Progenitor cell of endocrine pancreas (in vitro differentiated cells): ENCODE measurements at regions not wholly inside any gene's neighbourhood (a gene's known extent, or its start where the extent isn't known, plus 50 kb on each side); places are given as distances from the start of the nearest gene placed in this dataset.
"Not testable (repeated sequence)": the region's sequence is repeated elsewhere in the genome, so short reads cannot be mapped to it uniquely, and the experiment has no call there.

Experiments used
- DNase-seq: peaks from one replicate; pipeline ENCODE4 v3.0.0; 2021; ENCODE audit warnings: low spot score; ENCODE audit not compliant: unreplicated experiment
- H3K27ac Mint-ChIP-seq: 2 replicates; pipeline ENCODE4 v1.8.0; 2021; ENCODE audit warnings: mild to moderate bottlenecking, moderate library complexity, mixed read lengths
- H3K27me3 Mint-ChIP-seq: 2 replicates; pipeline ENCODE4 v1.8.0; 2021; ENCODE audit warnings: mixed read lengths
- H3K36me3 Mint-ChIP-seq: 2 replicates; pipeline ENCODE4 v1.8.0; 2022; ENCODE audit warnings: mixed read lengths; ENCODE audit not compliant: insufficient read depth
- H3K4me1 Mint-ChIP-seq: 2 replicates; pipeline ENCODE4 v1.8.0; 2021; ENCODE audit warnings: low read depth, mixed read lengths
- H3K4me3 Mint-ChIP-seq: 2 replicates; pipeline ENCODE4 v1.8.0; 2021; ENCODE audit warnings: low read depth, mild to moderate bottlenecking, moderate library complexity, mixed read lengths
- H3K9me3 Mint-ChIP-seq: 2 replicates; pipeline ENCODE4 v1.8.0; 2021; ENCODE audit warnings: low read depth, mixed read lengths
- TF ChIP-seq, protein P1 (sequence below): fragments of 200-600 bp; sonication (generic); IDR thresholded peaks from one replicate; pipeline ENCODE4 v1.5.0; 2021; ENCODE audit warnings: antibody characterized with exemption, mild to moderate bottlenecking; ENCODE audit not compliant: unreplicated experiment

DNA sequence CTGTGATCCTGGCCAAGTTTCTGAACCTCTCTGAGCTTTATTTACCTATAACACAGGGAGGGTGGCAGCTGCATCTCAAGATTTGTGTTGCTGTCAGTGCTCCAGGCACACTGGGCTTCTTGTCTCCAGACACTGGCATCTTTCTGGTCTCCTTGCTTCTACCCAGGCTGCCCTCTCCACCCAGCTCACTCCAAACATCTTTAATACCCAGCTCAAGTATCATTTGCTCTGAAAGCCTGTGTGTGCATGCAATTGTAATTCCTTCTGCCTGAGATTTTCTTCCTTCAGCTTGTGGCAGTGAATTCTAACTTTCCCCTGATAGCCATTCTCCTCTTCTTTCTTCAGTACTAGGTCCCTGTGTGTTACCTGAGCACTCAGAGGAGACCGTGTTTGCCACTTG is 50.7 kb upstream of the USP7 start:
- H3K4me1 Mint-ChIP-seq, result no peaks in the 10 kb centered on the region
- TF ChIP-seq, protein P1, sequence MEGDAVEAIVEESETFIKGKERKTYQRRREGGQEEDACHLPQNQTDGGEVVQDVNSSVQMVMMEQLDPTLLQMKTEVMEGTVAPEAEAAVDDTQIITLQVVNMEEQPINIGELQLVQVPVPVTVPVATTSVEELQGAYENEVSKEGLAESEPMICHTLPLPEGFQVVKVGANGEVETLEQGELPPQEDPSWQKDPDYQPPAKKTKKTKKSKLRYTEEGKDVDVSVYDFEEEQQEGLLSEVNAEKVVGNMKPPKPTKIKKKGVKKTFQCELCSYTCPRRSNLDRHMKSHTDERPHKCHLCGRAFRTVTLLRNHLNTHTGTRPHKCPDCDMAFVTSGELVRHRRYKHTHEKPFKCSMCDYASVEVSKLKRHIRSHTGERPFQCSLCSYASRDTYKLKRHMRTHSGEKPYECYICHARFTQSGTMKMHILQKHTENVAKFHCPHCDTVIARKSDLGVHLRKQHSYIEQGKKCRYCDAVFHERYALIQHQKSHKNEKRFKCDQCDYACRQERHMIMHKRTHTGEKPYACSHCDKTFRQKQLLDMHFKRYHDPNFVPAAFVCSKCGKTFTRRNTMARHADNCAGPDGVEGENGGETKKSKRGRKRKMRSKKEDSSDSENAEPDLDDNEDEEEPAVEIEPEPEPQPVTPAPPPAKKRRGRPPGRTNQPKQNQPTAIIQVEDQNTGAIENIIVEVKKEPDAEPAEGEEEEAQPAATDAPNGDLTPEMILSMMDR, result no peak
- H3K27me3 Mint-ChIP-seq, result peaks cover 9% of the 10 kb centered on the region
- peaks cover 3% of the 10 kb centered on the region for H3K36me3 Mint-ChIP-seq
- H3K27ac Mint-ChIP-seq, result no peak overlapping the region
- peaks cover 5% of the 10 kb centered on the region for H3K9me3 Mint-ChIP-seq
- DNase-seq, result no peak
- no peak overlapping the region for H3K4me3 Mint-ChIP-seq

DNA sequence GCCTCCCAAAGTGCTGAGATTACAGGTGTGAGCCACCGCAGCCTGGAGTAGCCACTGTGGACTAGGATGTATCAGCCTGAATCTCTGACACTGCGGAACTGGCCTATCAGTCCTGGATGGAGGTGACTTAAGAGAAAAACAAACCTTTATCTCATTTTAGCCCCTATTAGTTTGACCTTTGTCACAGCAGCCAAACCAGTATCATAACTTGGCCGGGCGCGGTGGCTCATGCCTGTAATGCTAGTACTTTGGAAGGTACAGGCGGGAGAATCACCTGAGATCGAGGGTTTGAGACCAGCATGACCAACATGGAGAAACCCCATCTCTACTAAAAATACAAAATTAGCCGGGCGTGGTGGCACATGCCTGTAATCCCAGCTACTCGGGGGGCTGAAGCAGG is 51.8 kb upstream of the USP7 start:
- Mint-ChIP-seq H3K27me3 (peaks cover 7% of the 10 kb centered on the region), H3K4me1 (no peaks in the 10 kb centered on the region), H3K36me3 (peaks cover 3% of the 10 kb centered on the region), H3K4me3 (no peak overlapping the region), H3K9me3 (peaks cover 5% of the 10 kb centered on the region), H3K27ac (no peak overlapping the region)
- no peak for DNase-seq
- TF ChIP-seq, protein P1, result no peak

DNA sequence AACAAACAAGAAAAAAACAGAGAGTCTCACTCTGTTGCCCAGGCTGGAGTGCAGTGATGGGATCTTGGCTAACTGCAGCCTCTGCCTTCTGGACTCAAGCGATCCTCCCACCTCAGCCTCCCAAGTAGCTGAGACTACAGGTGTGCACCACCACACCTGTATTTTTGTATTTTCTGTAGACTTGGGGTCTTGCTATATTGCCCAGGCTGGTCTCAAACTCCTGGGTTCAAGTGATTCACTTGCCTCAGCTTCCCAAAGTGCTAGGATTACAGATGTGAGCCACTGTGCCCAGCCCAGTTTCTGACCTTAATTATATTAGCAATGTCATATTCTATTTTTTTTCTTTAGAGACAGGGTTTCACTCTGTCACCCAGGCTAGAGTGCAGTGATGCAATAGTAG is 52.3 kb upstream of the USP7 start:
- not testable (repeated sequence) for H3K9me3 Mint-ChIP-seq, H3K4me1 Mint-ChIP-seq, H3K27me3 Mint-ChIP-seq, H3K4me3 Mint-ChIP-seq, DNase-seq, H3K36me3 Mint-ChIP-seq, H3K27ac Mint-ChIP-seq

DNA sequence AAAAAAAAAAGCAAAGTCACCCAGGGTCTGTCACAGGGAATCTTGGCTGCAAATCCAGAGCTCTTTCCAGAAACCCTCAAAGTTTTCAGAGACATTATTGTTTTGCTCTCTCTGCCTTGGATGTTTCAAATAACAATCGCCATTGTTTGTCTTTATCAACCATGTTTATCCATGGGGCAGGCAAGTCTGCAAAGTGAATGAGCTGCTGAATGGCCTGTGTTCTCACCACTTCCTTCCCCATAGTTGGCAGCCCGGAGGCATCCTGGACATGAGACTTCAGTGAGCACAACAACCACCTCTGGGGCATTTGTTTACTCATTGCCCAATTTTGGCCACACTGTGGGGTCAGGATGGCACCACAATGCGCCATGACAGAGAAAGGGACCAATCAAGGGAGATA is 53.1 kb upstream of the USP7 start:
- DNase-seq, result no peak
- no peaks in the 10 kb centered on the region for H3K4me1 Mint-ChIP-seq
- H3K27me3 Mint-ChIP-seq, result peaks cover 6% of the 10 kb centered on the region
- H3K27ac Mint-ChIP-seq, result no peak overlapping the region
- H3K4me3 Mint-ChIP-seq, result no peak overlapping the region
- TF ChIP-seq, protein P1, result no peak
- H3K36me3 Mint-ChIP-seq, result peaks cover 3% of the 10 kb centered on the region
- H3K9me3 Mint-ChIP-seq, result peaks cover 5% of the 10 kb centered on the region

DNA sequence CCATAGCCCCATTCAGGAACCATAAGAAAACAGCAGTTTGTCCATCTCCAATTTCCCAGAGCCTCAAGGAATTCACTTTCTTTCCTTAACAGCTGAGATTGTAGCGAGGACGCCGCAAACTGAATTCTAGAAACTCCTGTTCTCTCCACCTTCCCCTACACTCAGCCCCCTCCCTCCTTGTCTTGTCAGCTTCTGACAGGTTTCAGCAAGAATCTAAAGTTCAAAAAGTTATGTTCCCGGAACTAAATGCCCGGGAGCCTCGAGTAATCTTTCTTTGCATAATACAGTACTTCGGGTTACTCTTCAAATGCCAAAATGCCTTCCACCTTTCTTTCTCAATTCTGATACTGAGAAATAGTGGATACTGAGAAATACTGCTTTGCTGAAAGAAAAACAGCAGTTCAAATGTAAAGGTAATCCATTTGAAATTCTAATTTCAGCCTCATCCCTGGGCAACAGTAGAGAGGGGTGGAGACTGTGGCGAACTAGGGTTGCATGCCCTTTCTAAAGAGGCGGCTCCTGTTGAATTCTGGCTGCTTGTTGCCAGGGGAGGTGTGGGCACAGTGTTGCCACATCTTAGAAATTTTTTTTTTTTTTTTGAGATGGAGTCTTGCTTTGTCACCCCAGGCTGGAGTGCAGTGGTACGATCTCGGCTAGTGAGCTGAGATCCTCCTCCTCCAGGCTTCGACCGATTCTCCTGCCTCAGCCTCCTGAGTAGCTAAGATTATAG is 63.5 kb upstream of the USP7 start:
- H3K4me3 Mint-ChIP-seq, result no peak overlapping the region
- H3K36me3 Mint-ChIP-seq, result no peaks in the 10 kb centered on the region
- H3K27ac Mint-ChIP-seq, result no peak overlapping the region
- TF ChIP-seq, protein P1, result no peak
- no peaks in the 10 kb centered on the region for H3K4me1 Mint-ChIP-seq
- no peak for DNase-seq
- H3K27me3 Mint-ChIP-seq, result no peaks in the 10 kb centered on the region
- no peaks in the 10 kb centered on the region for H3K9me3 Mint-ChIP-seq

DNA sequence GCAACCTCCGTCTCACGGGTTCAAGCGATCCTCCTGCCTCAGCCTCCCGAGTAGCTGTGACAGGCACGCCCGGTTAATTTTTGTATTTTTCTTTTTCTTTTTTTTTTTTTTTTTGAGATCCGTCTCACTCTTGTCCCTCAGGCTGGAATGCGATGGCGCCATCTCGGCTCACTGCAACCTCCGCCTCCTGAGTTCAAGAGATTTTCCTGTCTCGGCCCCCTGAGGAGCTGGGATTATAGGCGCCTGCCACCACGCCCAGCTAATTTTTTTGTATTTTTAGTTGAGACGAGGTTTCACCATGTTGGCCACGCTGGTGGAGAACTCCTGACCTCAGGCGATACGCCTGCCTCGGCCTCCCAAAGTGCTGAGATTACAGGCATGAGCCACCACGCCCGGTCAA is 63.0 kb upstream of the HAPSTR1 start:
- not testable (repeated sequence) for H3K4me3 Mint-ChIP-seq

More for the DNA sequence above, 63.0 kb upstream of the HAPSTR1 start:
- not testable (repeated sequence) for H3K27me3 Mint-ChIP-seq, H3K4me1 Mint-ChIP-seq, H3K9me3 Mint-ChIP-seq, H3K36me3 Mint-ChIP-seq, H3K27ac Mint-ChIP-seq, DNase-seq
